BLaER1 (cell line): ENCODE measurements at regions not wholly inside any gene's neighbourhood (a gene's known extent, or its start where the extent isn't known, plus 50 kb on each side); places are given as distances from the start of the nearest gene placed in this dataset.

Source experiments
- H3K27ac ChIP-seq: shearing (Covaris generic); formaldehyde crosslinking; 2 replicates; pipeline ENCODE4 v1.8.1; 2022
- H3K27me3 ChIP-seq: shearing (Covaris generic); formaldehyde crosslinking; 2 replicates; pipeline ENCODE4 v1.8.1; 2022
- H3K36me3 ChIP-seq: shearing (Covaris generic); formaldehyde crosslinking; 2 replicates; pipeline ENCODE4 v1.8.1; 2022
- H3K4me1 ChIP-seq: shearing (Covaris generic); formaldehyde crosslinking; 2 replicates; pipeline ENCODE4 v1.8.1; 2022
- H3K4me2 ChIP-seq: shearing (Covaris generic); formaldehyde crosslinking; 2 replicates; pipeline ENCODE4 v1.8.1; 2022
- H3K4me3 ChIP-seq: shearing (Covaris generic); formaldehyde crosslinking; 2 replicates; pipeline ENCODE4 v1.8.1; 2022
- H3K9ac ChIP-seq: shearing (Covaris generic); formaldehyde crosslinking; 2 replicates; pipeline ENCODE4 v1.8.1; 2022
- H3K9me3 ChIP-seq: shearing (Covaris generic); formaldehyde crosslinking; 2 replicates; pipeline ENCODE4 v1.8.1; 2022
- H4K20me1 ChIP-seq: shearing (Covaris generic); formaldehyde crosslinking; 2 replicates; pipeline ENCODE4 v1.8.1; 2022
- Cebpa-rat ChIP-seq: shearing (Covaris generic); IDR thresholded peaks from 2 replicates; pipeline ENCODE4 v1.8.1; 2022

GRCh38 chr14:40576880-40577478 is 1029.7 kb upstream of the LRFN5 start:
- Histone ChIP-seq H3K4me3 (no peak overlapping the region), H4K20me1 (no peaks in the 10 kb centered on the region), H3K9me3 (no peaks in the 10 kb centered on the region), H3K9ac (no peak overlapping the region), H3K4me2 (no peak overlapping the region), H3K36me3 (no peaks in the 10 kb centered on the region), H3K27ac (no peak overlapping the region), H3K27me3 (no peaks in the 10 kb centered on the region), H3K4me1 (no peaks in the 10 kb centered on the region)
- TF ChIP-seq Cebpa-rat: no peak

DNA sequence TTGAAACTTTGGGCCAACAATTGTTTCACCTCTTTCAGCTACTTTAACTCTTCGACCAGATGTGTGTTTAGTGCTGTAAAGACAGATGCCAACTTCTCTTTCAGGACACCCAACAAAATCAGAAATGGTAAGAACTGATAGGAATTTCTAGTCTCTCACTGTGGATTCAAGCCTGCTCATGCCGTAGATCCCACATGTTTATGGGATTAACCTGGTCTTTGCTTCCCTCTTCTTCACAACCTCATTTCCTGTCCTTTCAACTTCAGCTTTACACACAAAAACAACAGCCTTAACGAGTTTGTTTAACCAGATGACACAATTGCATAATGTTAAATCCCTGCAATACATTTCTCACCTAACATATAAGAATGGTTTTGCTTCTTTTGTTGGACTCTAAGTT is 1031.9 kb upstream of the LRFN5 start:
- Histone ChIP-seq H3K27ac (no peak overlapping the region), H3K4me3 (no peak overlapping the region), H3K9ac (no peak overlapping the region), H3K9me3 (no peaks in the 10 kb centered on the region), H4K20me1 (no peaks in the 10 kb centered on the region), H3K4me1 (no peaks in the 10 kb centered on the region), H3K27me3 (no peaks in the 10 kb centered on the region), H3K4me2 (no peak overlapping the region), H3K36me3 (no peaks in the 10 kb centered on the region)
- no peak for TF ChIP-seq Cebpa-rat

DNA sequence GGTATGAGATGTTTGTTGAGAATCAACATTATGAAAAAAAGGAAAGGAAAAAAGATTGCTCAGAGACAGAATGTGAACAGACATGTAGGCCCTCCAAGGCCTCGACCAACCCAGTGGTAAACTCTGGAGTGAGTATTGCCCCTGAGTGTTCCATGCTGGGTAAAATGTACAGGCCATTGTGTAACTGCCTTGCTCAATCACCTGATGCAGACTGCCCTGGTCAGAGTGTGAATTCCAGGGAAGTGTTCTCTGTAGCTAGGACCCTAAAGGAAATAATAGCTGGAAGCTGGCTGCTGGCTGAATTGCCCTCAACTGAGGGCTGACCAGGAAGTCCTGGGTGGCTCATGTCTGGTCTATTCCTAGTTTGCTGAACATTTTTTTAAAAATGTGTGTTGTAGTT is 1081.4 kb upstream of the LRFN5 start:
- Histone ChIP-seq H3K4me1 (no peaks in the 10 kb centered on the region), H3K4me2 (no peak overlapping the region), H3K27me3 (no peaks in the 10 kb centered on the region), H3K4me3 (no peak overlapping the region), H3K27ac (no peak overlapping the region), H3K9ac (no peak overlapping the region), H3K36me3 (no peaks in the 10 kb centered on the region), H3K9me3 (no peaks in the 10 kb centered on the region), H4K20me1 (no peaks in the 10 kb centered on the region)
- no peak for TF ChIP-seq Cebpa-rat

- H3K4me1 ChIP-seq: no peaks in the 10 kb centered on the region
- H3K4me3 ChIP-seq: no peak overlapping the region
- H3K9ac ChIP-seq: no peak overlapping the region
- no peak overlapping the region for H3K27ac ChIP-seq
- H3K4me2 ChIP-seq: no peak overlapping the region
- H3K27me3 ChIP-seq: no peaks in the 10 kb centered on the region
- no peaks in the 10 kb centered on the region for H4K20me1 ChIP-seq
- TF ChIP-seq Cebpa-rat: no peak
- H3K9me3 ChIP-seq: no peaks in the 10 kb centered on the region
- no peaks in the 10 kb centered on the region for H3K36me3 ChIP-seq
Observed at GRCh38 chr14:40523123-40523522, 1083.6 kb upstream of the LRFN5 start.

DNA sequence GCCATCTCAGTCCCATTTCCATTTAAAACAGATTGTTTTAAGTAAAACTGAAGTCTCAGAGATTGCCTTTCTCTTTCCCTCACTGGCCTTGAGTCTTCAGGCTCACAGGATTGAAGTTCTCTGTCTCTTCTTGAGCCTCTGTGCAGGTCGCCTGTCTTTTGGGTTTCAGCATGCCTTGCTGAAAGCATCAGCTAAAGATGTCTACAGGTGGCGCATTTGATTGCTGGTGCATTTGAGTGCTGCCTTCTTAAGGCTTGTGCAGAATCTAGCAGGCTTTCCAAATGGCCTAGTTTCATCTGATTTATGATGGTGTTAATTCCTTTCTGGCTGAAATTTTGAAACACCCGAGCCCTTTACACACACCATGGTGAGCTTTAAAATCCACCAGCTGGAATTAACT is 1062.2 kb upstream of the FBXO33 start:
- Histone ChIP-seq H3K4me1 (no peaks in the 10 kb centered on the region), H3K9ac (no peak overlapping the region), H3K36me3 (no peaks in the 10 kb centered on the region), H3K27ac (no peak overlapping the region), H3K27me3 (no peaks in the 10 kb centered on the region), H3K9me3 (no peaks in the 10 kb centered on the region), H3K4me2 (no peak overlapping the region), H3K4me3 (no peak overlapping the region), H4K20me1 (no peaks in the 10 kb centered on the region)
- no peak for TF ChIP-seq Cebpa-rat

- H3K36me3 ChIP-seq: no peaks in the 10 kb centered on the region
- H3K4me2 ChIP-seq: no peak overlapping the region
- H3K4me1 ChIP-seq: no peaks in the 10 kb centered on the region
- no peak overlapping the region for H3K27ac ChIP-seq
- H3K9me3 ChIP-seq: no peaks in the 10 kb centered on the region
- H3K27me3 ChIP-seq: no peaks in the 10 kb centered on the region
- no peaks in the 10 kb centered on the region for H4K20me1 ChIP-seq
- no peak for TF ChIP-seq Cebpa-rat
- no peak overlapping the region for H3K9ac ChIP-seq
- H3K4me3 ChIP-seq: no peak overlapping the region
Observed at GRCh38 chr14:40487824-40488223, 1055.6 kb upstream of the FBXO33 start.

- Histone ChIP-seq H3K4me1 (no peaks in the 10 kb centered on the region), H3K27me3 (no peaks in the 10 kb centered on the region), H3K27ac (no peak overlapping the region), H3K4me3 (no peak overlapping the region), H3K36me3 (no peaks in the 10 kb centered on the region), H3K4me2 (no peak overlapping the region), H4K20me1 (no peaks in the 10 kb centered on the region), H3K9ac (no peak overlapping the region), H3K9me3 (no peaks in the 10 kb centered on the region)
- TF ChIP-seq Cebpa-rat: no peak
Observed at GRCh38 chr14:40485688-40486087, 1053.5 kb upstream of the FBXO33 start.

GRCh38 chr14:40476005-40476404 is 1043.8 kb upstream of the FBXO33 start:
- Histone ChIP-seq H3K9ac (no peak overlapping the region), H3K4me3 (no peak overlapping the region), H3K9me3 (peaks cover 27% of the 10 kb centered on the region), H3K4me2 (no peak overlapping the region), H4K20me1 (no peaks in the 10 kb centered on the region), H3K27ac (no peak overlapping the region), H3K4me1 (no peaks in the 10 kb centered on the region), H3K36me3 (no peaks in the 10 kb centered on the region), H3K27me3 (no peaks in the 10 kb centered on the region)
- TF ChIP-seq Cebpa-rat: no peak

GRCh38 chr14:40467969-40468368 is 1035.7 kb upstream of the FBXO33 start:
- Histone ChIP-seq H3K4me2 (no peak overlapping the region), H3K4me3 (no peak overlapping the region), H3K27me3 (no peaks in the 10 kb centered on the region), H3K9ac (no peak overlapping the region), H3K4me1 (no peaks in the 10 kb centered on the region), H3K9me3 (peaks cover 26% of the 10 kb centered on the region), H3K27ac (no peak overlapping the region), H4K20me1 (no peaks in the 10 kb centered on the region), H3K36me3 (no peaks in the 10 kb centered on the region)
- no peak for TF ChIP-seq Cebpa-rat

DNA sequence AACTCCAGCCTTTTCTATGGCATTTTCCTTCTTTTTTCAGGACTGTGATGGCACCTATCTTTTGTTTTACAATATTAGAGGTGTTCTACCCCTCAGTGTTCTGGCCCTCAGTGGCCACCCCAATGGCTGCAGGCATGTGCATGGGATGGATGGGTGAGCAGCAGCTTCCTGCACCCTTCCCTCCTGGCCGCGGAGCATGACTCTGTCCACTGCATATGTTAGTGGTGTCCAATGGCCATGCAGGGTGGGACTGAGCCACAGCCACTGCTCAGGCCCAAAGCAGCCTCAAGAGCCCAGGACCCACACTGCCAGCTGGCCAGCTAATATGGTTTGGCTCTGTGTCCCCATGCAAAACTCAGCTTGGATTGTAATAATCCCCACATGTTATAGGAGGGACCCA is 1032.3 kb upstream of the FBXO33 start:
- Histone ChIP-seq H3K4me3 (no peak overlapping the region), H3K9me3 (peaks cover 18% of the 10 kb centered on the region), H3K27ac (no peak overlapping the region), H3K9ac (no peak overlapping the region), H3K36me3 (no peaks in the 10 kb centered on the region), H3K4me1 (no peaks in the 10 kb centered on the region), H3K27me3 (no peaks in the 10 kb centered on the region), H3K4me2 (no peak overlapping the region), H4K20me1 (no peaks in the 10 kb centered on the region)
- TF ChIP-seq Cebpa-rat: no peak

DNA sequence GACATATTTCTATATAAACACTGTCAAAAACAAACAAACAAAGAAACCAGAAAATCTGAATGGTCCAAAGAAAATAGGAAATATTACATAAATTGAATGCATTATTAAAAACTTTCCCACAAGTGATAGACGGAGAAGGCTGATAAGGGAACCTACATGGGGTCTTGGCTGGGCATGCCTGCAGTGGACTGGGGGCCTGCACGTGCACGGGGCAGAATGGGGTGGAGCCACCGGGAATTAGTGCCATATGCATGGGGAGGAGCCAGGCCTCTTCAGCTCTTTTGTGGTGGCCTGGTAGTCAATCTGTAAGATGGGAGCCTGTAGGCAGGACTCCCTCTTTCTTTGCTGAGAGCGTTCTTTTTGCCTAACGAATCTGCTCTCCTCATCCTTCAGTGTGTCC is 1031.7 kb upstream of the FBXO33 start:
- no peak for TF ChIP-seq Cebpa-rat
- Histone ChIP-seq H3K4me3 (no peak overlapping the region), H3K27ac (no peak overlapping the region), H3K4me2 (no peak overlapping the region), H3K4me1 (no peaks in the 10 kb centered on the region), H3K9me3 (peaks cover 12% of the 10 kb centered on the region), H3K9ac (no peak overlapping the region), H4K20me1 (no peaks in the 10 kb centered on the region), H3K27me3 (no peaks in the 10 kb centered on the region), H3K36me3 (no peaks in the 10 kb centered on the region)
